GM23338 (cell line): ENCODE measurements at regions not wholly inside any gene's neighbourhood (a gene's known extent, or its start where the extent isn't known, plus 50 kb on each side); places are given as distances from the start of the nearest gene placed in this dataset.

Experiments used
- ATAC-seq: fragments of 200-7000 bp; cut with Tn5 transposase; 3 replicates; pipeline ENCODE4 v1.9.1; 2020
- DNase-seq: peaks from one replicate; pipeline ENCODE4 v3.0.0-alpha.2; 2015; ENCODE audit warnings: low spot score
- H2AFZ ChIP-seq: fragments of 200-600 bp; sonication (generic); 2 replicates; pipeline ENCODE4 v1.8.0; 2016; ENCODE audit warnings: antibody characterized with exemption, mild to moderate bottlenecking, moderate library complexity
- H3F3A ChIP-seq: fragments of 200-600 bp; sonication (generic); replicated peaks from 2 replicates; pipeline ENCODE4 v1.8.0; 2017; ENCODE audit warnings: antibody characterized with exemption, mixed run types, low read depth
- H3K27ac ChIP-seq: fragments of 200-600 bp; sonication (generic); 2 replicates; pipeline ENCODE4 v1.6.1; 2016; ENCODE audit warnings: low read depth
- H3K27me3 ChIP-seq: fragments of 200-600 bp; sonication (generic); 2 replicates; pipeline ENCODE4 v1.8.0; 2016; ENCODE audit warnings: mild to moderate bottlenecking, mixed run types, moderate library complexity; ENCODE audit not compliant: insufficient read depth
- H3K36me3 ChIP-seq: fragments of 200-600 bp; sonication (generic); 2 replicates; pipeline ENCODE4 v1.8.0; 2016; ENCODE audit warnings: mild to moderate bottlenecking; ENCODE audit not compliant: insufficient read depth
- H3K4me1 ChIP-seq: fragments of 200-600 bp; sonication (generic); 2 replicates; pipeline ENCODE4 v1.8.0; 2016; ENCODE audit warnings: mild to moderate bottlenecking, moderate library complexity; ENCODE audit not compliant: insufficient read depth
- H3K4me2 ChIP-seq: fragments of 200-600 bp; sonication (generic); 2 replicates; pipeline ENCODE4 v1.7.1; 2017; ENCODE audit warnings: mixed run types
- H3K4me3 ChIP-seq: fragments of 200-600 bp; sonication (generic); 2 replicates; pipeline ENCODE4 v1.6.1; 2016; ENCODE audit warnings: mixed run types
- H3K79me2 ChIP-seq: fragments of 200-600 bp; sonication (generic); replicated peaks from 2 replicates; pipeline ENCODE4 v1.8.0; 2017; ENCODE audit warnings: mild to moderate bottlenecking; ENCODE audit not compliant: insufficient read depth
- H3K9me2 ChIP-seq: fragments of 200-600 bp; sonication (generic); 2 replicates; pipeline ENCODE4 v1.8.0; 2017; ENCODE audit not compliant: insufficient read depth
- H4K20me1 ChIP-seq: fragments of 200-600 bp; sonication (generic); replicated peaks from 2 replicates; pipeline ENCODE4 v1.8.0; 2017; ENCODE audit warnings: mild to moderate bottlenecking; ENCODE audit not compliant: insufficient read depth
- H3K27ac Mint-ChIP-seq: 2 replicates; pipeline ENCODE4 v1.8.0; 2020; ENCODE audit warnings: inconsistent platforms, mild to moderate bottlenecking, moderate library complexity, mixed read lengths
- H3K27me3 Mint-ChIP-seq: 3 replicates; pipeline ENCODE4 v1.8.0; 2022; ENCODE audit warnings: low read depth, mild to moderate bottlenecking, moderate library complexity, mixed read lengths, inconsistent platforms; ENCODE audit not compliant: insufficient read depth, poor library complexity
- H3K36me3 Mint-ChIP-seq: 3 replicates; pipeline ENCODE4 v1.8.0; 2021; ENCODE audit warnings: low read depth, mild to moderate bottlenecking, inconsistent platforms, moderate library complexity, mixed read lengths
- H3K4me1 Mint-ChIP-seq: 3 replicates; pipeline ENCODE4 v1.8.0; 2020; ENCODE audit warnings: mild to moderate bottlenecking, inconsistent platforms, mixed read lengths
- H3K4me3 Mint-ChIP-seq: 3 replicates; pipeline ENCODE4 v1.8.0; 2021; ENCODE audit warnings: moderate library complexity, mild to moderate bottlenecking, inconsistent platforms, mixed read lengths
- H3K9me3 Mint-ChIP-seq: 3 replicates; pipeline ENCODE4 v1.8.0; 2020; ENCODE audit warnings: moderate library complexity, mild to moderate bottlenecking, inconsistent platforms, mixed read lengths
- CREB1 ChIP-seq: fragments of 250-450 bp; sonication (Bioruptor Pico); IDR thresholded peaks from 2 replicates; pipeline ENCODE4 v1.5.0; 2020; ENCODE audit warnings: low read depth, mild to moderate bottlenecking, moderate library complexity
- EZH2 ChIP-seq: fragments of 200-600 bp; sonication (generic); IDR thresholded peaks from one replicate; pipeline ENCODE4 v1.8.0; 2017; ENCODE audit warnings: antibody characterized with exemption, mild to moderate bottlenecking, low read depth; ENCODE audit not compliant: unreplicated experiment
- EZH2phosphoT487 ChIP-seq: fragments of 200-600 bp; sonication (generic); IDR thresholded peaks from one replicate; pipeline ENCODE4 v1.8.1; 2018; ENCODE audit warnings: antibody characterized with exemption; ENCODE audit not compliant: unreplicated experiment
- JUNB ChIP-seq: IDR thresholded peaks from one replicate; pipeline ENCODE4 v1.6.1; 2016; ENCODE audit warnings: antibody characterized with exemption; ENCODE audit not compliant: unreplicated experiment
- NANOG ChIP-seq: IDR thresholded peaks from 2 replicates; pipeline ENCODE4 v1.6.1; 2016; ENCODE audit warnings: antibody characterized with exemption, borderline replicate concordance
- POLR2AphosphoS5 ChIP-seq: IDR thresholded peaks from 2 replicates; pipeline ENCODE4 v1.6.1; 2016; ENCODE audit warnings: antibody characterized with exemption, low read depth
- STAT1 ChIP-seq: IDR thresholded peaks from one replicate; pipeline ENCODE4 v1.6.1; 2016; ENCODE audit warnings: antibody characterized with exemption; ENCODE audit not compliant: unreplicated experiment
- ZNF114 ChIP-seq: fragments of 250-450 bp; sonication (Bioruptor Pico); IDR thresholded peaks from 2 replicates; pipeline ENCODE4 v1.5.0; 2020; ENCODE audit warnings: mild to moderate bottlenecking, moderate library complexity
- ZNF331 ChIP-seq: fragments of 250-450 bp; sonication (Bioruptor Pico); IDR thresholded peaks from 2 replicates; pipeline ENCODE4 v1.5.0; 2020; ENCODE audit warnings: low read depth, mild to moderate bottlenecking, moderate library complexity
- ZNF462 ChIP-seq: fragments of 250-450 bp; sonication (Bioruptor Pico); IDR thresholded peaks from 2 replicates; pipeline ENCODE4 v1.5.0; 2020; ENCODE audit warnings: mild to moderate bottlenecking, moderate library complexity
- TF ChIP-seq, protein P1 (sequence below): IDR thresholded peaks from 2 replicates; pipeline ENCODE4 v1.6.1; 2016; ENCODE audit warnings: antibody characterized with exemption
- TF ChIP-seq, protein P2 (sequence below): IDR thresholded peaks from one replicate; pipeline ENCODE4 v1.6.1; 2018; ENCODE audit warnings: antibody characterized with exemption; ENCODE audit not compliant: unreplicated experiment
- TF ChIP-seq, protein P3 (sequence below), 2 experiments: fragments of 200-600 bp in 1 of 2; sonication (generic) in 1 of 2; conservative IDR thresholded peaks; 2 replicates each; pipeline versions ENCODE4 v1.5.1 to v1.6.1; 2016 to 2017; ENCODE audit warnings: antibody characterized with exemption in 2 of 2, low read depth in 2 of 2, mild to moderate bottlenecking in 2 of 2, moderate library complexity in 1 of 2

DNA sequence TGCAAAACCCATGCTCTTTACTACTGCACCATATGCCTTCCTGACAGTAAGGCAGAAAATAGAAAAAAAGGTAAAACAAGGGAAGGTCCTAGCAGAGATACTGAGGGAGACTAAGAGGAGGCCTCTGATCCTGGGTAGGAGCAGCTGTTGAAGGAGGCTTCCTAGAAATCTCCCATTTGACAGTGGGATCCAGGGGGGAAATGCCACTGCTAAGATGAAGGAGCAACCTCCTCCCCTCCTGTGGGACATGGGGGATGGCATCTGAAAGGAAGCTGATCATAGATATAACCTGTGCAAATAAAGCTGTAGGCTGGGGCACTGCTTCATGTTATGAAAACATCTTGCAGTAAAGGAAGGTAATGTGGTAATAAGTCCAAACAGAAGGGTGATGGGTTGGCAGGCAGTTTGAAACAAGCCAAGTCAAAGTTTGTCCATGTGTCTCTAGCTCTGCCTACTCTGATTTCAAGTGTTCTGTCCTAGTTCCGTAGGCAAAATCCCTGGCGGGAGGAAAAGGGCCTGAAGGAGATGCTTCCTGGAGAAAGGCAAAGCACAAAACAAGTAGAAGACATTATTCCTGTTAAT lies 86.7 kb upstream of the EED start:
- H3F3A ChIP-seq = no peaks in the 10 kb centered on the region
- no peaks in the 10 kb centered on the region for H3K4me1 ChIP-seq
- H3K27ac ChIP-seq = no peak overlapping the region
- ATAC-seq = no peak
- H4K20me1 ChIP-seq = no peaks in the 10 kb centered on the region; the same call in 1 of the 2 replicates
- no peak overlapping the region for H3K4me3 Mint-ChIP-seq
- H3K36me3 Mint-ChIP-seq = no peaks in the 10 kb centered on the region
- no peak for DNase-seq
- H3K4me2 ChIP-seq = no peak overlapping the region
- H3K9me3 Mint-ChIP-seq = no peaks in the 10 kb centered on the region
- no peak overlapping the region for H3K4me3 ChIP-seq
- peaks cover 2% of the 10 kb centered on the region; the same call in 1 of the 2 replicates for H3K9me2 ChIP-seq
- H3K79me2 ChIP-seq = no peaks in the 10 kb centered on the region
- no peaks in the 10 kb centered on the region for H3K36me3 ChIP-seq
- H3K4me1 Mint-ChIP-seq = peaks cover 20% of the 10 kb centered on the region
- H3K27me3 ChIP-seq = no peaks in the 10 kb centered on the region
- H3K27me3 Mint-ChIP-seq = peaks cover 6% of the 10 kb centered on the region
- 0 out of 2 replicates have a peak overlapping the region, but pooled peaks have one; percentile 90 for H2AFZ ChIP-seq
- H3K27ac Mint-ChIP-seq = no peak overlapping the region
- TF ChIP-seq ZNF331 (CRISPR knock-in tag) = no peak
- no peak for TF ChIP-seq JUNB
- TF ChIP-seq, protein P1, sequence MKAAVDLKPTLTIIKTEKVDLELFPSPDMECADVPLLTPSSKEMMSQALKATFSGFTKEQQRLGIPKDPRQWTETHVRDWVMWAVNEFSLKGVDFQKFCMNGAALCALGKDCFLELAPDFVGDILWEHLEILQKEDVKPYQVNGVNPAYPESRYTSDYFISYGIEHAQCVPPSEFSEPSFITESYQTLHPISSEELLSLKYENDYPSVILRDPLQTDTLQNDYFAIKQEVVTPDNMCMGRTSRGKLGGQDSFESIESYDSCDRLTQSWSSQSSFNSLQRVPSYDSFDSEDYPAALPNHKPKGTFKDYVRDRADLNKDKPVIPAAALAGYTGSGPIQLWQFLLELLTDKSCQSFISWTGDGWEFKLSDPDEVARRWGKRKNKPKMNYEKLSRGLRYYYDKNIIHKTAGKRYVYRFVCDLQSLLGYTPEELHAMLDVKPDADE = no peak
- TF ChIP-seq NANOG = no peak
- no peak for TF ChIP-seq ZNF114 (CRISPR knock-in tag)
- TF ChIP-seq CREB1 = no peak
- TF ChIP-seq, protein P2, sequence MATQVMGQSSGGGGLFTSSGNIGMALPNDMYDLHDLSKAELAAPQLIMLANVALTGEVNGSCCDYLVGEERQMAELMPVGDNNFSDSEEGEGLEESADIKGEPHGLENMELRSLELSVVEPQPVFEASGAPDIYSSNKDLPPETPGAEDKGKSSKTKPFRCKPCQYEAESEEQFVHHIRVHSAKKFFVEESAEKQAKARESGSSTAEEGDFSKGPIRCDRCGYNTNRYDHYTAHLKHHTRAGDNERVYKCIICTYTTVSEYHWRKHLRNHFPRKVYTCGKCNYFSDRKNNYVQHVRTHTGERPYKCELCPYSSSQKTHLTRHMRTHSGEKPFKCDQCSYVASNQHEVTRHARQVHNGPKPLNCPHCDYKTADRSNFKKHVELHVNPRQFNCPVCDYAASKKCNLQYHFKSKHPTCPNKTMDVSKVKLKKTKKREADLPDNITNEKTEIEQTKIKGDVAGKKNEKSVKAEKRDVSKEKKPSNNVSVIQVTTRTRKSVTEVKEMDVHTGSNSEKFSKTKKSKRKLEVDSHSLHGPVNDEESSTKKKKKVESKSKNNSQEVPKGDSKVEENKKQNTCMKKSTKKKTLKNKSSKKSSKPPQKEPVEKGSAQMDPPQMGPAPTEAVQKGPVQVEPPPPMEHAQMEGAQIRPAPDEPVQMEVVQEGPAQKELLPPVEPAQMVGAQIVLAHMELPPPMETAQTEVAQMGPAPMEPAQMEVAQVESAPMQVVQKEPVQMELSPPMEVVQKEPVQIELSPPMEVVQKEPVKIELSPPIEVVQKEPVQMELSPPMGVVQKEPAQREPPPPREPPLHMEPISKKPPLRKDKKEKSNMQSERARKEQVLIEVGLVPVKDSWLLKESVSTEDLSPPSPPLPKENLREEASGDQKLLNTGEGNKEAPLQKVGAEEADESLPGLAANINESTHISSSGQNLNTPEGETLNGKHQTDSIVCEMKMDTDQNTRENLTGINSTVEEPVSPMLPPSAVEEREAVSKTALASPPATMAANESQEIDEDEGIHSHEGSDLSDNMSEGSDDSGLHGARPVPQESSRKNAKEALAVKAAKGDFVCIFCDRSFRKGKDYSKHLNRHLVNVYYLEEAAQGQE = no peak
- no peak for TF ChIP-seq EZH2
- TF ChIP-seq POLR2AphosphoS5 = no peak
- TF ChIP-seq ZNF462 (CRISPR knock-in tag) = no peak
- TF ChIP-seq STAT1 = no peak
- no peak for TF ChIP-seq EZH2phosphoT487
- TF ChIP-seq, protein P3, sequence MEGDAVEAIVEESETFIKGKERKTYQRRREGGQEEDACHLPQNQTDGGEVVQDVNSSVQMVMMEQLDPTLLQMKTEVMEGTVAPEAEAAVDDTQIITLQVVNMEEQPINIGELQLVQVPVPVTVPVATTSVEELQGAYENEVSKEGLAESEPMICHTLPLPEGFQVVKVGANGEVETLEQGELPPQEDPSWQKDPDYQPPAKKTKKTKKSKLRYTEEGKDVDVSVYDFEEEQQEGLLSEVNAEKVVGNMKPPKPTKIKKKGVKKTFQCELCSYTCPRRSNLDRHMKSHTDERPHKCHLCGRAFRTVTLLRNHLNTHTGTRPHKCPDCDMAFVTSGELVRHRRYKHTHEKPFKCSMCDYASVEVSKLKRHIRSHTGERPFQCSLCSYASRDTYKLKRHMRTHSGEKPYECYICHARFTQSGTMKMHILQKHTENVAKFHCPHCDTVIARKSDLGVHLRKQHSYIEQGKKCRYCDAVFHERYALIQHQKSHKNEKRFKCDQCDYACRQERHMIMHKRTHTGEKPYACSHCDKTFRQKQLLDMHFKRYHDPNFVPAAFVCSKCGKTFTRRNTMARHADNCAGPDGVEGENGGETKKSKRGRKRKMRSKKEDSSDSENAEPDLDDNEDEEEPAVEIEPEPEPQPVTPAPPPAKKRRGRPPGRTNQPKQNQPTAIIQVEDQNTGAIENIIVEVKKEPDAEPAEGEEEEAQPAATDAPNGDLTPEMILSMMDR (conservative IDR thresholded peaks at IDR 0.05; ENCODE audit: low read depth in 2 of 2) = no peak
